Muscle layer of duodenum (tissue), 2 donors: ENCODE measurements at regions not wholly inside any gene's neighbourhood (a gene's known extent, or its start where the extent isn't known, plus 50 kb on each side); places are given as distances from the start of the nearest gene placed in this dataset.

Experiments
- H3K27ac ChIP-seq: one replicate; pipeline ENCODE4 v1.7.0; 2013; ENCODE audit warnings: mild to moderate bottlenecking, low read length
- H3K27me3 ChIP-seq: one replicate; pipeline ENCODE4 v1.7.0; 2013; ENCODE audit warnings: low read depth, mild to moderate bottlenecking, control low read depth, low read length
- H3K36me3 ChIP-seq, 2 donors: one replicate each; pipeline ENCODE4 v1.7.0; 2013; ENCODE audit warnings: low read length in 2 of 2, control low read depth in 1 of 2, mild to moderate bottlenecking in 1 of 2; ENCODE audit not compliant: insufficient read depth in 2 of 2, control insufficient read depth in 1 of 2
- H3K4me1 ChIP-seq, 2 donors: one replicate each; pipeline ENCODE4 v1.7.0; 2013; ENCODE audit warnings: low read length in 2 of 2, mild to moderate bottlenecking in 2 of 2, control low read depth in 1 of 2, moderate library complexity in 1 of 2; ENCODE audit not compliant: insufficient read depth in 2 of 2, control insufficient read depth in 1 of 2
- H3K4me3 ChIP-seq, 2 donors: one replicate each; pipeline ENCODE4 v1.7.0; 2013; ENCODE audit warnings: low read length in 2 of 2, low read depth in 1 of 2, mild to moderate bottlenecking in 1 of 2
- H3K9me3 ChIP-seq, 2 donors: one replicate each; pipeline ENCODE4 v1.7.0; 2013; ENCODE audit warnings: low read length in 2 of 2, control low read depth in 1 of 2, mild to moderate bottlenecking in 1 of 2; ENCODE audit not compliant: control insufficient read depth in 1 of 2
- donor health status: healthy.

DNA sequence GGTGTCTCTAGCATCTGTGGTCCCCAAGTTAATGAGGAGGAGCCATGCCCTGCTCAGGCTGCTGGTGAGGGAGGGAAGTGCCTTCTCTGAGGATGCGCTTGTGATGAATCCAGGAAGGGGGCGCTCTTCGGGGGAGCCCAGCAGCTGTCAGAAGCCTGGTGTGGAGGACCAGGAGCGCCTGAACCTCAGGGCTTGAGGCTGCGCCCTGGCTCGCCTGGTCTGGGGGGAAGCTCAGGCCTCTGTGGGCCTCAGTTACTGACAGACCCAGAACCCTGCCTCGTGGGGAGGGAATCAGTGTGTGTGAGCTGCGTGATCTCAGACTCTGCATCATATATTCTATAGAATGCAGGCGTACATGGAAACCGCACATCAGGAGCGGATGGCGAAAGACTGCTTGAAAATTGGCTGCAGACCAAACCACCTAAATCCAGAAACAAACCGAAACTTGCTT, 126.1 kb downstream of the SEC14L1 start:
- H3K27me3 ChIP-seq: no peaks in the 10 kb centered on the region
- no peaks in the 10 kb centered on the region for H3K36me3 ChIP-seq
- no peaks in the 10 kb centered on the region for H3K4me1 ChIP-seq
- no peak overlapping the region for H3K4me3 ChIP-seq
- no peaks in the 10 kb centered on the region for H3K9me3 ChIP-seq
- H3K27ac ChIP-seq: no peak overlapping the region

GRCh38 chr17:77269696-77270681, 129.2 kb downstream of the SEC14L1 start:
- Histone ChIP-seq H3K27me3 (no peaks in the 10 kb centered on the region), H3K4me1 (no peaks in the 10 kb centered on the region), H3K36me3 (no peaks in the 10 kb centered on the region), H3K9me3 (peaks cover 0 to 2% of the 10 kb centered on the region in 2 donors), H3K4me3 (no peak overlapping the region), H3K27ac (no peak overlapping the region)

DNA sequence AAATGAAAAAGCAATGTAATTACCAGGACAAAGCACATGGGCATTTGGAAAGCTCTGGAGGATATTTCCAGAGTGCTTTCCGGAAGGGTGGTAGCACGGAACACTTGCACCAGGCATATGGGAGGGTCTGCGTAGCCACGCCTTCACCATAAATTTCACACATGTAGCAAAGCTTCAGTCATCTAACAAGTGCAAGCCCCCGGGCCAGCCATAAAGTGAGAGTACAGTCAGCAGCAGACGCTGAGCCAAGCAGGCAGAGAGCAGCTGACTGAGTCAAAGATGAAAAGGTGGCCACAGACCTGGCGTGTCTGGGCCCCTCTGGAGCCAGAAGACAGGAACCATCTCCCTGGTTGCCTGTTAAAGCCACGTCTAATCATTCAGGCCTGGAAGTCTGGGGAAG, 130.6 kb downstream of the SEC14L1 start:
- H3K36me3 ChIP-seq: no peaks in the 10 kb centered on the region
- H3K27ac ChIP-seq: no peak overlapping the region
- no peaks in the 10 kb centered on the region for H3K4me1 ChIP-seq
- H3K9me3 ChIP-seq: peaks cover 0 to 2% of the 10 kb centered on the region in 2 donors
- no peak overlapping the region for H3K4me3 ChIP-seq
- no peaks in the 10 kb centered on the region for H3K27me3 ChIP-seq

GRCh38 chr17:77273397-77274085, 132.8 kb downstream of the SEC14L1 start:
- no peaks in the 10 kb centered on the region for H3K36me3 ChIP-seq
- no peaks in the 10 kb centered on the region for H3K4me1 ChIP-seq
- no peak overlapping the region for H3K27ac ChIP-seq
- no peak overlapping the region for H3K4me3 ChIP-seq
- H3K27me3 ChIP-seq: no peaks in the 10 kb centered on the region
- H3K9me3 ChIP-seq: peaks cover 0 to 2% of the 10 kb centered on the region in 2 donors

- H3K36me3 ChIP-seq: no peaks in the 10 kb centered on the region
- no peak overlapping the region for H3K4me3 ChIP-seq
These were observed 133.5 kb downstream of the SEC14L1 start for GRCh38 chr17:77274096-77274845.

GRCh38 chr17:77279448-77280303, 138.9 kb downstream of the SEC14L1 start:
- Histone ChIP-seq H3K9me3 (no peaks in the 10 kb centered on the region), H3K27ac (no peak overlapping the region), H3K27me3 (no peaks in the 10 kb centered on the region), H3K4me1 (peaks cover 0 to 11% of the 10 kb centered on the region in 2 donors), H3K36me3 (no peaks in the 10 kb centered on the region), H3K4me3 (peak overlapping the region in 1 of 2 donors; percentile 40)

More at GRCh38 chr17:77274096-77274845, 133.5 kb downstream of the SEC14L1 start:
- H3K9me3 ChIP-seq: peaks cover 0 to 2% of the 10 kb centered on the region in 2 donors
- H3K27me3 ChIP-seq: no peaks in the 10 kb centered on the region
- no peak overlapping the region for H3K27ac ChIP-seq
- H3K4me1 ChIP-seq: no peaks in the 10 kb centered on the region

DNA sequence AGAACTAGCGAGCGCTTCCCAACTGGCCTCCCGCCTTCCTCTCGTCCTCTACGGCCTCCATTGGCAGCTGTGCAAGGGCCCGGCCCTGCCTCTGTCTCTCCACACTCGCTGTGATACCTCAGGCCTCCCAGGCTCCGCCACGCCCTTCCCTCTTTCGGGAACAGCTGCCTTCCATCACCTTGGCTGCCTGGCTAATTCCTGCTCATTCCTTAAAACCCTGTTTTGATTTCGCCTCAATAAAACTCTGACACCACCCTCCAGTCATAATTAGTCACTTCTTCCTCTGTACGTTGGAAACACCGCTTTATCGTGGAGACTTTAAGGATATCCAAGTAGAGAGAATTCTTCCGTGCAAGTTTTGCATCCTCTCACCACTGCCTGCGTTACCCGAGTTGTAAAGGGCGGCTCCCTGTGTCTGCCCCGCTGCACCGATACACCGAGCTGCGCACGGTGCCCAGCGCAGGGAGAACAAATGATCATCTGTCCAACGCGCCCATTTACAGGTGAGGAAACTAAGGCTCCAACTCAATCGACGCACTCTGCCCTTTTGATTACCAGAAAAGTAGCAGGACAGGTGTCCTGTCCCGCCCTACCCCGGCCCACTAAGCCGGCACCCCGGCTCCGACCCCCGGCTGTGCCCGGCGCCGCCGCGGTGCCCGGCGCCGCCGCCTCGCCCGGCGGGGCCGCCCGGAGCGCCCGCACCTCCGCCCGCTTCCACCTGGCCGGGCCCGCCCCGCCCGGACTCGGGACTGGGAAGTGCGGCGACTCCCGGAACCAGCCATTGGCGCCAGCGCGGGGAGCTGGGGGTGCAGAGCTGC, 139.7 kb downstream of the SEC14L1 start:
- no peaks in the 10 kb centered on the region for H3K9me3 ChIP-seq
- peak overlapping the region in 1 of 2 donors; percentile 40 for H3K4me3 ChIP-seq
- peaks cover 0 to 11% of the 10 kb centered on the region in 2 donors for H3K4me1 ChIP-seq
- no peaks in the 10 kb centered on the region for H3K27me3 ChIP-seq
- no peak overlapping the region for H3K27ac ChIP-seq
- no peaks in the 10 kb centered on the region for H3K36me3 ChIP-seq

DNA sequence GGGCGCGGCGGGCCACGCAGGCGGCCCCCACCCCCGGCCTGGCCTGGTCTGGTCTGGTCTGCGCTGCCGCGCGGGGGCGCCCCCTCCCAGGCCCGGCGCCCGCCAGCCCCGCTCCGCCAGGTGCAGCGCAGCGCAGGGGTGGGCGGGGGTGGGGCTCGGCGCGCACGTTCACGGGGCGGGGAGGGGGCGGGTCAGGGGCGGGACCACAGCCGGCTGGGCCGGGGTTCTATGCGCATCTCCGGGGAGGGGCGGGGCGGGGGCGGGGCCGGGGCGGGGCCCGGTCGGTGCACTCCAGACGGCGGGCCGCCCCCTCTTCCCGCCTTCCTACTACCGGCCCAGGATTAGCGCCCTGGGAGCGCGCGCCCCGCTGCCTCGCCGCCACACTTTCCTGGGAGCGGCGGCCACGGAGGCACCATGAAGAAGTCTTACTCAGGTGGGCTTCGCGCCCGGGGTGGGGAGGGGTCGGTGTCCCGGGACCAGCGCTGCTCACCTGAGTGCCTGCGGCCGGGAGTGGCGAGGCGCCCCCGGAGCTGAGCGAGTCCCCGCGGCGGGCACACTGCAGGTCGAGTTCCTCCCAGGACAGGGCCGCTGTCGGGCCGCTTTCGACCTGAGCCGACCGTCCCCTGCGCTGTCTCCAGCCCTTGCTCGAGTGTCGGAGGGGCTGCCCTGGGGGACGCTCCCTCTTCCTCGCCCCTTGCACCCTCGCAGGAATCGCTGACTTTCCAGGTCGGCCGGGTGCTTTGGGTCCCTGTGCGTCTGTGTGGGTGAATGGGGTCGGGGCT, 140.5 kb downstream of the SEC14L1 start:
- peak overlapping the region; percentile 48 to 52 for H3K4me3 ChIP-seq
- H3K4me1 ChIP-seq: peaks cover 0 to 11% of the 10 kb centered on the region in 2 donors
- H3K27ac ChIP-seq: no peak overlapping the region

GRCh38 chr17:77281904-77282367, 141.2 kb downstream of the SEC14L1 start:
- peaks cover 0 to 11% of the 10 kb centered on the region in 2 donors for H3K4me1 ChIP-seq
- H3K27me3 ChIP-seq: no peaks in the 10 kb centered on the region
- no peaks in the 10 kb centered on the region for H3K9me3 ChIP-seq
- peak overlapping the region; percentile 36 for H3K27ac ChIP-seq
- peak overlapping the region; percentile 48 to 52 for H3K4me3 ChIP-seq
- H3K36me3 ChIP-seq: no peaks in the 10 kb centered on the region

More for the DNA sequence above, 140.5 kb downstream of the SEC14L1 start:
- no peaks in the 10 kb centered on the region for H3K9me3 ChIP-seq
- H3K27me3 ChIP-seq: no peaks in the 10 kb centered on the region
- H3K36me3 ChIP-seq: no peaks in the 10 kb centered on the region
